ENCODE measurements at regions not wholly inside any gene's neighbourhood (a gene's known extent, or its start where the extent isn't known, plus 50 kb on each side); places are given as distances from the start of the nearest gene placed in this dataset.

DNA sequence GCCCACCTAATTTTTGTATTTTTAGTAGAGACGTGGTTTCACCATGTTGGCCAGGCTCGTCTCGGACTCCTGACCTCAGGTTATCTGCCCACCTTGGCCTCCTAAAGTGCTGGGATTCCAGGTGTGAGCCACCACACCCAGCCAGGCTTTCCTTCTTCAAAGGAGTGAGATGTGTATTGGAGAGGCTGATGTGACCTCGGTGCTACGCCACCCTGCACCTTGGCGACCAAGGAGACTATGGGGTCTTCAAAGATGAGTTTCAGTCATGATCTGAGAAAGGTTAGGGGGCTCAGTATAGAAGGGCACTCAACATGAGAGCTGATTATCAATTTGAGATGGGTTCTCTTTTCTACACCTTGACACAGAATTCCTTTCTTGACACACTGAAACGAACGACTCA, 284.2 kb upstream of the WWC1 start:
- DNase-seq: no peak

DNA sequence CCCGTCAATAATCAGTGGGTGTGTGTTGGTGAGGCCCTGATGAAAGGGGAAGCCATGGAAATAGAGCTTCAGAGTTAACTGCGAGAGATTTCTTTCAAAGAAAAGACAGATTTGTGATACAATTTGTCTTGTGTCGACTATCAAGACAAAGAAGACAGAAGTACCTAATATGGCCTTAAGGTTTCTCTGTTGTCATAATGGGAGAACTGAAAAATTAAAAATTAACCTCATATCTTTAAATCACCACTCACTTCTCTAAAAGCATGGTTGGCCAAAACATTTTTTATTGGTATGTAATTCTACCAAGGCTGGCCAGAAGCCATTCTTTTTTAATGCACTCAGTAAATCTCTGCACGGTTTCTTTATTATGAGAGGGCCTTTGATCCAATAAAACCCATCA, 282.9 kb upstream of the WWC1 start:
- DNase-seq: no peak

DNA sequence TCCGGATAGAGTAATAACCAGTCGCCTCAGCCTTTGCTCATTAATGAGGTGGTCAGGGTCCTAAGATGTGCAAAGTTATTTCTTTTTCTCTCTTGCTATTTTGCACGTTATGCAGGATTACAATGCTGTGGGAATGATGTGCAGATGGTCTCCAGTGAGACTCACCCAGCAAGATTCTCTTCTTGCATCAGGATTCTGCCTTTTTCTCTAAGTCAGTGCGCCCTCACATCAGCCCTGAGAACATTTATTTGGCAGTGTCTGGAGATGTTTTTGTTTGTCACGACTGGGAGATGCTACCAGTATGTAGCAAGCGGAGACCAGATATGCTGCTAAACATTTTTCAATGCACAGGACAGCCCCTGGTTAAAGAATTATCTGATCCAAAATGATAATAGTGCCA, 280.3 kb upstream of the WWC1 start:
- DNase-seq: no peak

DNA sequence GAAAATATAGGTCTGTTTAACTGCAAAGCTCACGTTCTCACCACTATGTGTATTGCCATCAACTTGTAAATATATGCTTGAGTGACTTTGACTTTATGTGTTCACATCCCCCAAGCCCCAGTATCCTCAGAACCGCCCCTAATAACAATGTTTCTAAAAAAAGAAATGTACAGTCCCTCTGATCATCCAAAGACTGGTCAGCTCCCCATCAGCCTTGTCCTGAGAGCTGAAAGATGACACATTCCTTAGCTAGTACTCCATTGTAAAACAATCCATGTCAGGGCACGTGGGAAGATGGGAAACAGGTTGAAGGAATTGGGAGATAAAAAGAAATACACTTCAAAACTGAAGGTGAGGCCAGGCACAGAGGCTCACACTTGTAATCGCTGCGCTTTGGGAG, 279.4 kb upstream of the WWC1 start:
- DNase-seq: no peak

DNA sequence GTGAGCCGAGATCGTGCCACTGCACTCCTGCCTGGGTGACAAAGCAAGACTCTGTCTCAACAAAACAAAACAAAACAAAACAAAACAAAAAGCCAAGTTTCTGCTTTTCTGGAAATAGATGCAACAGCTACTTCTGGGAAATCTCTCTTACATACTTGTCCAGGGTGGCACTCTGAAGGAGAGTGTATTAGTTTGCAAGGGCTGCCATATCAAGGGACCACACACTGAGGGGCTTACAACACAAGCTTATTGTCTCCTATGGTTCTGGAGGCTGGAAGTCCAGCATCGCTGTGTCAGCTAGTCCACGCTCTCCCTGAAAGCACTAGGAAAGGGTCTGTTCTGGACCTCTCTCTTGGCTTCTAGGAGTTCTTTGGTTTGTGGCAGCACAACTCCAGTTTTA, 277.9 kb upstream of the WWC1 start:
- no peak for DNase-seq

DNA sequence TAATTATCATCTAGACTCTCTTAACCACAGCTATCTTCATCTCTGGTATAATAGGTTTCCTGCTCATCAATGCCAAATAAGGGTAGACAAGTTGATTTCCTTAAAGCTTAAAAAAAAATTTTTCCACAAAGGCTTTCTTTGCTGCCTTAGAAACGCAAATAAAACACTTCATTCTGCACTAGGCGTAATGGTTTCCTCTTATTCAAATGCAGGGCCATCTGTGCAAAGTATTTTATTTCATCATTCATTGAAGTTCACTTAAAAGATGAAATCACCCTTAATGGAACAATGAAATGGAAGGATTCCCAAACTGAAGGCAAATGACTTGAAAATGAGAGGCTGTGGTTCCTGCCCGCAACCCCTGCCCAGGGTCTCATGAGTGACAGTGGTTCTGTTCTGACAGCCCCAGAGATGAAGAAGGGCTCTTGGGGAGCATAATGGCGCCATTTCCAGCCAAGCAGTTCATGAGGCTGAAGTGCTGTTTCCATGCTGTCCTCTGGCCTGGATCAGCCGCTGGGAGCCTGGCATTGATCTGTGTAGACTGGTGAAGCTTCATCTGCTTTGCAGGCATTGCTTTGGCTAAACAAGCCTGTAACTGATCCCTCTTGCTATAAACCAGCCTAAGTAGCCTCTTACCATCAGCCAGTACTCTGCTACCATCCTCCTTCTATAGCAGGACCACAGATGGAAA, 276.9 kb upstream of the WWC1 start:
- DNase-seq: no peak

DNA sequence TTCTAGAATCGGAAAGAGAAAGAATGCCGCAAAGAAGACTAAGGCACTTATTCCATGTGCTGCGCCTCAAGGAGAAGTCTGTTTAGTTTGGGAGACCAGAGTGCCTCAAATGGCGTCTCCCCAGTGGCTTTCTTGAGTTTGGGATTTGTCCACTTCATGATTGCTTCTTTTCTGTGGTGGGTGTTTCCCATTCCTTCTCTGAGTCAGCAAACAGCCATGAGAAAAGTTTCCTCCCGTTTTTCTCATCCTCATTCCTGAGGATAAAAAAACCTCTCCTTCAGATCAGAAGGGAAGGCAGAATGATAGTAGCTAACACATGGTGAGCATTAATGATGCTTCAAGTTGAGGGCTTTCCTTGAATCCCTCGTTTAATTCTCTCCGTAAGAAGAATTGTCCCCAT, 275.9 kb upstream of the WWC1 start:
- DNase-seq: no peak

DNA sequence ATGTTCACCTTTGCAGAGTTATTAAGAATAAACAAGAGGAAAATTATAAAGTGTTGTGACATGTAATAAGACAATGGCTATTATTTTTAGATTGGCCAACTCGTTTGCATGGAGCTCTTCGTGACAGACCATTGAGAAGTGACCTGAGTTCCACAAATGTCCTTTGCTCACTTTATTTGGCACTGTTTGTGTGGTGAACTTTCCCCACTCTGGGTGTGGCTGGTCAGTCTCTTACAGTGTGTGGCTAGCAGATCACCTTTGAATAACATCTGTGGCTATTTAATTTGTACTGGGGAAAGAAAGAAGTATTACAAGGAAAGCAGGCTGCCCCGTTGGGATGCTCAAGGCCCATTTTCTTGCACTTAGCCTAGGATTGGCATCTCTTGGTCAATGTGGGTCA, 274.1 kb upstream of the WWC1 start:
- DNase-seq: no peak

DNA sequence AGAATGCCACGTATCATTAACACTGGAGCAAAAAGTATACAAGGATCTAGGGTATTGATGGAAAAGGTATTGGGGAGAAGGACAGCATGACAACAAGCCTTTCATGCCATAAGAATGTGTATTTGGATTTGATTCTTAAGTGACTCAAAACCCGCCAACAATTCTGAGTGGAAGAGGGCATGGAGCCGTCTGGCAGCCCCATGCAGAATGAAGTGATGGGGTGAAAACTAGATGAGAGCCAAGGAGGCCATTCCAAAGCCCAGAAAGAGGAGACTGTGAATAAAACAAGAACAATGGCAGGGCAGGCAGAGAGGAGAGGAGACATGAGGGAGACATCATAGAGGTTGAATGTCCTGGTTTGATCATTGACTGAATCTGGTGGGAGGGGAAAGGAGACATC, 272.3 kb upstream of the WWC1 start:
- DNase-seq: no peak

DNA sequence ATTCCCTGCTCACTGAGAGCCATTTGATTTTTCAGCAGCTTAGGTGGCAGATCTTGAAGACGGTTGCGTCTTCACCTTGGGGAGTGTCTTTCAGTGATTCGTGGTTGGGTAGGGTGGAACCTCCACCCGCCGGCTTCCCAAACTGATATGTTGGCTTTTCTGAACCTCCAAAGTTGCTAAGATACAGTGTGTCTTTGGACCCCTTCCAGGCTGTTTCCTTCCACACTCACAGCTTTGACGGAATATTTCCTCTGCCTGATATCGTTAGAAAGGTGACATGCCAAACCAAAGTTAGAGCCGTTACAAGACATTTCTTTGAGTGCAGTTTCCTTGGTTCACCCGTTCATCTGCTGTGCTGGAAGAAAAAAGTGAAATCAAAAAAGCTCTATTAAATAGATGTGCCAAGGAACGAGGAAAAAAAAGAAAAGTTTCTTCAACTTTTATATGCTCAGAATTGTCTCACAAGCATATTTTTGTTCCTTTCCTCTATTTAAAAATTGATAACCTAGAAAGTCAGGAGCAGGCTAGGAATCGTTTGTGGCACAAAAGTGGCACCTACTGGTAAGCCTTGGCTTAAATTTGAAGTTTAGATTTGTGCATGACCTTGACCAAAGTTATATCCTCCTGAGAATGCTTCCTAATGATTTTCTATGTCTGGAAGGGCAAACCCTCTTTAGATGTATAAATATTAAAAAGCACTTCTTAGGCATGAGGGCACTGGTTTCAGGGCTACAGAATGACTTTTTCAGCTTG, 270.7 kb upstream of the WWC1 start:
- DNase-seq: peak; percentile 10

DNA sequence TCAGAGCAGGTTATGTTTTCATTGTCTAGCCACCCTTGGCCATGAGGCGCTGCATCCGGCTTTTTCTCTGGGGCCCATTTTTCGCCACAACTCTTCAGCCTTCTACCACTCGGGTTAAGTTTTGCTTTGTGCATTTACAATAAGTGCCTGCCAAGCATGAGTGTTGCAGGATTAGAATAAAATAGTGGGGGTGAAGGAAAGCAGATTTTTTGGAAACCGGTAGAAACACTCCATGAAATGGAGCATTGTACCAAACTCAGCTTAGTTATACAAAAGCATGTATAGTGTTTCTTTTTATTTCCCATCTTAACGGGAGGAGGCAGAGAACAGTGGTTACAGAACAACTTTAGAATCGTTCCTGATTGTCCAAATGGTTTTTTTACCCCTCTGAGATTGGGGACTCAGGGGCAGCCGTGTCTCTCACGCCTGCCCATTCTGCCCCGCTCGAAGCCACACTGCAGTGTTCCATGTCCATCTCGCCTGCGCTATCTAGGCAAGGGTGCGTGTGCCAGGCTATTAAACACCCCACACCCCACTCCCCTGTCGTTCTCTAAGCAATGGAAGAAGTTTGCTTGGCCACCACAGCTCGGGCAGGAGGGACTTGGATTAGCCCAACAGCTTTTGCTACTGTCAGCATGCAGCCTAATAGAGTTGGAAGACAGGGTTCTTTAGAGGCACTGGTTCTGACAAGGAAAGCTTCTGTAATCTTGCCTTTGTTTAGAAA, 268.8 kb upstream of the WWC1 start:
- DNase-seq: no peak

DNA sequence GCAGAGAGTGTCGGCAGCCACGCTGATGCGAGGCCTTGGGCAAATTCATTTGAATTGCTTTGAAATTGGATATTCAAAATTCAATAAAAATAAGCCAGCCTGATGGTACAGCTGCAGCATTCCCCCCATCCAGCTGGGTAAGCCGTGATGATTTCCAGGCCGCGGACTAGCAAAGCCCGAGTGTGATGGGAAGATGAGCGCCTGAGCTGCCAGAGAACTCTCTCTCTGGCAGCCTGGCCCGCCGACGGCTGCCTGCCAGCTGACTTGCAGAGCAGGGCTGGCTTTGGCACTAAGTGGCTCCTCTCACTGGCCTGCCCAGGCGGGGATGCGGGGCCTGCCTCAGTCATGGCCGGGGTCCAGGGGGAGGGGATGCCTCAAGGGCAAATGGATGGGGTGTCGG, 268.3 kb upstream of the WWC1 start:
- DNase-seq: no peak

DNA sequence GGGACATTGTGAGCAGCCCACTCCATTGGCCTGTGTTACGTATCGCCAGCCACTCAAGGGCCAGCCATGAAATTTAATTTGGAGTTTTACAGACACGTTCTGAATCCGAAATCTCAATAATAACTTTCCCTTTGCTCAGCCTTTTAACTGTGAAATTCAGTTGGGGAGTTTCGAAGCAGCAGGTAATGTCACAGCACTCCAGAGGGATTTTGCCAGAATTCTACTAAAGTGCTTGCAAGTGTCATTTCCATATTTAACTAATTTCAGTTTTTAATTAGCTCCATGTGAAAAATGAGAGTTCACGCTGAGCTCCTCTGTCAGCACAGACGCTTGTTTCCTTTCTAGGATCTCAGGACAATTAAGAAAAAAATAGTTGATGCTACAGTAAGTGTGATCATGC, 267.1 kb upstream of the WWC1 start:
- no peak for DNase-seq

DNA sequence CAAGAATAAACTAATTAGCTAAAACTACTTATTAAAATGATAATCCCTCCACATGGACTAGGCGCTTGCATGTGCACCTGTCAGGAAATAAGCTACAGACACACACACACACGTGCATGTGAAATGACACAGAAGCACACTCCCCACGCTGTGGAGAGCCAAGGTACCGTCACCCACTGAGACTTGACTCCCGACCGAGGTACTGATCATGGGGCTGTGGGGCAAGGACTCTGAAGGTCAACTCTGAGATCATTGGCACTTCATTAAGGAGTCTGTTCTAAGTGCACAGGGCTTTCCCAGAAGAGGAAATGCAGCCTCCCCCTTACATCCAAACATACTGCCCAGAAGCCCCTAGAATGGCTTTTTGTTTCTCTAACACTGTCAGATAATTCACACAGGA, 264.4 kb upstream of the WWC1 start:
- no peak for DNase-seq

DNA sequence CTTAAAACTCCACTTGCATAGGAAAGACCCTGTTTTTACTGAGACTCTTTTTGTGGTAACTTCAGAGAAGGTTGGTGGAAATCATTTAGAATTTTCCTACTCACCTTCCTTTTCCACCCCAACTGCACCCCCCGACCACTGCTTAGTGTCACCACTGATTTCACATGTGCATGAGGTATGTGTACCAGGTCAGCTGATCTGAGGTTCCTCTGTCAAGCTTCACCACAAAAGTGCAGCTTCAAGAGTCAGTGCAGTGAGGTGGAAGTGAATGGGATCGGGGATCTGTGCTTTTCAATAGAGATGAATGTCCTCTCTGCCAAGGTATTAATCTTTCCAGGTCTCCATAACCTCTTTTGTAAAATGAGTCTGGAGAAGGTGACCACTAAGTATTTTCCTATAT, 260.5 kb upstream of the WWC1 start:
- DNase-seq: no peak

DNA sequence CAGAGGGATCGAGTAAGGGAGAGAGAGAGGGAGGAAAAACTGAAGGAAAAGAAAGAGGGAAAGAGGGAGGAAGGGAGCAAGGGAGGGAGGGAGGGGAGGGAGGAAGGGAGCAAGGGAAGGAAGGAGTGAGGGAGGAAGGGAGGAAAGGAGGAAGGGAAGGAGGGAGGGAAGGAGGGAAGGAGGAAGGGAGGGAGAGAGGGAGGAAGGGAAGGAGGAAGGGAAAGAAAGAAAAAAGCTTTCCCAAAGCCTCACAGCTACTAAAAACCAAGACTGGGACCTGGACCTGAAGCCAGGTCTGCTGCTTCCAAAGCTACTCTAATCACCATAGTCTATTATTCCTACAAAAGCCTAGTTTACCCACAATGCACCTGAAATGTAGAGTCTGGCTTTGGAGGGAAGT, 259.8 kb upstream of the WWC1 start:
- DNase-seq: no peak

DNA sequence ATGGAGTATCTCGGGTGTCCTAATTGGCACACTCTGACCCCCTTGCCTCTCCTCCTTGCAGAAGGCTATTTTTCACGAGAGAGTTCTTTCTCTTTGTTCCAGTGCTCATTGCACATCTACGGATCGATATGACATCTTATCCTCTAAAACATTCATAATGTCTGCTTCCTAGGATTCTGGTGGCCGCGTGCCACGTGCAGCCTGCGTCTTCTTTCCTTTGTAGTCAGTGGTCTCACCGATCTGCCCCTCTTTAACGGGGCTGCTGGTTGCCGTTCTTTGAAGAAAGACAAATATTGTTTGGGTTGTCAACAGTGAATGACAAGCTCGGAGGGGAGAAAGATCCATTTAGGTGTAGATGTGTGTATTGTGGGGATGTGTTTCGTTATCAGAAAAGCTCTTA, 252.4 kb upstream of the WWC1 start:
- DNase-seq: no peak

DNA sequence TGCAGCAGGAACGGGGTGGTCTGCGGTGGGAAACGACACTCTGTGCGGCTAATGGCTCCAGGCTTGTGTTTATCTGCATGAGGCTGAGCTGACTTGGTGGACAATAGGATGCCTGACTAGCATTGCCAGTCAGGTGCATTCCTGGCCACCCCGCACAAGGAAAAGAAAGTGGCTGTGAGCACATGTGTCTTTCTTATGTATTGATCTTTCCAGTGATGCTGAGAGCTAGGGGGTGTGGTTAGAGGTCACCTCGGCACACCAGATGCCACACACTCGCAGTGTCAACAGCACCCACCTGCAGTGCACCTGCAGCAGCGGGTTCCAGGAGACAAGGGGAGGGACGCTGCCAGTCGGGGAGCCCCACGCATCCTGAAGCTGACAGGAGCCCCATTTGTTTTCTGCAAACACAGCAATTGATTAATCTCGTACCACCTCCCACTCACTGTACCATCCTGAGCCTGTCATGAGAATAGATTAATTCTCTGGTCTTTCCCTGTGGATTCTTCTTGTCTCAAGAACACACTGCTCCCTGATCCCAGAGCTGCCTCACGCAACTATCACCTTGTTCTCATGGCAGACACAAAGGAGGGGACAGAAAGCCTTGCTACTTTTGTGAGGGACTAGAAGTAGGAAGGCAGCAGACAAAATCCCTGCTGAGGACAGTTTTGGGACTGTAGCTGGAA, 251.7 kb upstream of the WWC1 start:
- DNase-seq: peak; percentile 31

DNA sequence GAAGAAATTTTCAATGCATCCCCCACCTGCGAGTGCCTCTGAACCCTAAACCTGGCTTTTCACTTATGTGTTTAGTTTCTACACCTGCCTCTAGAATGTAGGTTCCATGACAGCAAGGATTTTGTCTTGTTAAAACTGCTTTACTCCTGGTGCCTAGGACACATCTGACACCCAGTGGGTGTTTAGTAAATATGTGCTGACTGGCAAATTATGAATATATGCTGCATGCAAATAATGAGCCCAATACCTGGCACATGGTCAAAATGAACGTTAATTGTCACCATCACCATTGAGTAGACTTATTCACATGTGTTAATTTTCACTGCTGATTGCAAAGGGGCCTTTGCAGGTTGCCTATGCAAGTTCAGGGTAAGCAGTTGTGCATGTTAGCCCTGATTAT, 249.9 kb upstream of the WWC1 start:
- DNase-seq: no peak

DNA sequence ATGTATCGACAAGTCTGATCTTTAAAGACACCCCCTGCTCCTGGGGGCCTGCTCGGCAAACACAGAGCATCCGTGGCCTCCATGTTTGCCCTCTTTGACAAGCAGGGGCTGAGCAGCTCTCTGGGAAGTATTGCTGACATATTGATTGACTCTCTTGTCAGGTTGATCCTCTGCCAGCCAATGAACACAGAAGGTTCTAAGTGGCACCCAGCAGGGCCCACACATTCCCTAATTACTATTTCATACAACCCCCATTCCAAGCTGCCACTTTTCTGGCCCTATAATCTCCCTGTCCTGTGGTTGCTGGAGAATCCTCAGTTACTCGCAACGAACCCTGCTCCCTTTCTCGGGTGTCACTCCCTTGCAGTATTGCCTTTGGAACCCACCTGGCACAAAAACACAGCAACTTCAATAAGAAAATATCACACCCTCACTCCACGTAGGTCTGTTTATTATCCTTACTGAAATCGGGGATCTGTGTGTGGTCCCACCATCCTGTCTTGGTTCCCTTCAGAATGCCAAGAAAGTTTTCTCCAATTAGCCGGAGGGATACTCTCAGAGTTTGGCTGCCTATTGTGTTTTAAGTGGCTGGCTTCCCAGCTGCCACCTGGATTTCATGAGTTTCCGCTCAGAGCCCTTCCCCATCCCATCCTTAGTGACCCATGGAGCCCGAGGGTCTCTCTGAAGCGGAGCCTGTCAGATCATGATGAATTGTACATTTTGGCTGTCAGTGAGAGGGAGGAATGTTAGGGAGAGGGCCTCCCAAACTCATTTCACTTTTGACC, 249.0 kb upstream of the WWC1 start:
- DNase-seq: no peak

DNA sequence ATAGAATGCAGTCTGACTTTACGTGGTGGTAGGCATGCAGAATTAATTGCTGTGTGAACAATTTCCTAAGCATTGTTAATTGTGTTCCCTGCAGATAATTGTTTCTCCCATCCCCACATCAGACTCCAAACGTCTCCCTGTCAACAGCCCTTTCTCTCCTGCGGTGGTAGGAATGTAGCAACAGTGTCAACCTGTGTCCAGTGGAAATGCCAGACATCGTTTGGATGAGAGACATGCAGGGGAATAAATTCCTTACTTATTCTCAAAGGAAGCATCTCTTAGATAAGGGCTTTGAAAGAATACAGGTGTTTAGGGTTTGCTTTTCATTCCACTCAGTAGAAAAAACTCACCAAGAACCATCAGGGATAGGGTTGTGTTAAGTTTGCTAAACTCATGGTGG, 245.3 kb upstream of the WWC1 start:
- DNase-seq: no peak

DNA sequence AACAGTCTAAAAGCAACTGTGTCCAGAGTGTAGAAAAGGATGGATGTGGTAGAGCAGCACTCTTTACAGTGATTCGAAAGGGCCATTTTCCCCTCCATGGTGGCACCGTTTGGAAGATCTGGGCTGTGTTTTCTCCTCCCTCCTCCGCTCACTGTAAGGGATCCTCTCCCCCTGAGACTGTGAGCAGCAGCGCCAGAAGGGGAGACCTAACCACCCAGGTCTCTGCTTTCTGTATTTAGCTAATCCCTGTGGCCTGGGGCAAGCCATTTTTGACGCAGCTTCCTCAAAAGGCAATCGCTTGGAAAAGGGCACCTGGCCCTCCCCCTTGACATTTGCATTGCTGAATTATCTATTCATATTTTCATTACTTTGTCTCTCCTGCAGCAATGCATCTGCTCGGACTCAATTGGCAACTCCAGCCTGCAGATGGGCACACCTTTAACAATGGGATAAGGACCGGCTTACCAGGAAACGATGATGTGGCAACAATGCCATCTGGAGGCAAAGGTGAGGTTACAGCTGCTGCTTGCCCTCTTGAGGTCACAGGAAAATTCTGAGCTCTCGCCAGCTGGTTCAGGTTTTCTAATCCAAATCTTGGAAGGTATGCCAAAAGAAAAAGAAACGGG, 244.3 kb upstream of the WWC1 start:
- peak; percentile 85 for DNase-seq
